ENCODE measurements at regions not wholly inside any gene's neighbourhood (a gene's known extent, or its start where the extent isn't known, plus 50 kb on each side); places are given as distances from the start of the nearest gene placed in this dataset.

- DNase-seq, result no peak
- Histone ChIP-seq H2AFZ (no peak overlapping the region), H3K27me3 (replicated peaks; ENCODE audit: insufficient read depth) (no peaks in the 10 kb centered on the region), H3F3A (ENCODE audit: insufficient read depth) (no peaks in the 10 kb centered on the region; the same call in 1 of the 2 replicates), H3K36me3 (ENCODE audit: low read depth) (no peaks in the 10 kb centered on the region), H3K9ac (no peak overlapping the region), H3K9me2 (ENCODE audit: insufficient read depth) (no peaks in the 10 kb centered on the region), H3K9me3 (ENCODE audit: low read depth) (no peaks in the 10 kb centered on the region), H3K4me3 (no peak overlapping the region), H4K20me1 (ENCODE audit: insufficient read depth) (no peaks in the 10 kb centered on the region), H3K4me2 (ENCODE audit: unreplicated experiment) (no peak overlapping the region), H3K79me2 (ENCODE audit: insufficient read depth) (no peaks in the 10 kb centered on the region), H3K27ac (no peak overlapping the region), H3K4me1 (ENCODE audit: insufficient read depth) (peaks cover 16% of the 10 kb centered on the region)
- in situ Hi-C loops (cut with MboI), result no loop called here
- 81 to 83% methylated on average over 4 of the region's 4 CpGs for WGBS, 2 experiments (ENCODE audit: low coverage in 1 of 2, low lambda C conversion rate in 2 of 2, missing lambda C conversion rate in 2 of 2)
- TF ChIP-seq EZH2 (IDR thresholded peaks at IDR 0.05; ENCODE audit: insufficient read depth, poor library complexity, severe bottlenecking) (no peak), EZH2phosphoT487 (IDR thresholded peaks at IDR 0.05; ENCODE audit: insufficient read depth, low read depth) (no peak)
These were observed 92.8 kb downstream of the TRIB2 start for GRCh38 chr2:12809526-12809925.

- H3K79me2 ChIP-seq (ENCODE audit: insufficient read depth), result no peaks in the 10 kb centered on the region
- in situ Hi-C loops (cut with MboI), result no loop called here
- H3K4me2 ChIP-seq (ENCODE audit: unreplicated experiment), result no peak overlapping the region
- H3K9ac ChIP-seq, result no peak overlapping the region
- no peaks in the 10 kb centered on the region for H3K27me3 ChIP-seq (replicated peaks; ENCODE audit: insufficient read depth)
- no peak for DNase-seq
- peaks cover 23% of the 10 kb centered on the region for H3K4me1 ChIP-seq (ENCODE audit: insufficient read depth)
- H2AFZ ChIP-seq, result no peak overlapping the region
- no peaks in the 10 kb centered on the region for H4K20me1 ChIP-seq (ENCODE audit: insufficient read depth)
- no peak for TF ChIP-seq EZH2 (IDR thresholded peaks at IDR 0.05; ENCODE audit: insufficient read depth, poor library complexity, severe bottlenecking)
- no peak for TF ChIP-seq EZH2phosphoT487 (IDR thresholded peaks at IDR 0.05; ENCODE audit: insufficient read depth, low read depth)
- H3K36me3 ChIP-seq (ENCODE audit: low read depth), result no peaks in the 10 kb centered on the region
- H3K4me3 ChIP-seq, result no peak overlapping the region
- H3K9me3 ChIP-seq (ENCODE audit: low read depth), result no peaks in the 10 kb centered on the region
- H3K27ac ChIP-seq, result no peak overlapping the region
- no peaks in the 10 kb centered on the region for H3K9me2 ChIP-seq (ENCODE audit: insufficient read depth)
- H3F3A ChIP-seq (ENCODE audit: insufficient read depth), result peaks cover 4% of the 10 kb centered on the region
These were observed 95.2 kb downstream of the TRIB2 start for GRCh38 chr2:12811916-12812315.

DNA sequence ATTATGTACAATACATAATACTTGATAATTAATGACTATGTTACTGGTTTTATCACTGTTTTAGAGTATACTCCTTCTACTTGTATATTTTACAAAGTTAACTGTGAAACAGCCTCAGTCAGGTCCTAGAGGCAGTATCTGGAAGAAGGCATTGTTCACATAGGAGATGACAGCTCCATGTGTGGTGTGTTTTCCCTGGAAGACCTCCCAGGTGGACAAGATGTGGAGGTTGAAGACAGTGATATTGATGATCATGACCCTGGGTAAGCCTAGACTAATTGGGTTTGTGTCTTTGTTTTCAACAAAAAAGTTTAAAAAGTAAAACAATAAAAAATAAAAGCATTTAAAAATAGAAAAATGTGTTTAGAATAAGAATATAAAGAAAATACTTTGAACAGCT lies 96.4 kb downstream of the TRIB2 start:
- Histone ChIP-seq H3K27me3 (replicated peaks; ENCODE audit: insufficient read depth) (no peaks in the 10 kb centered on the region), H3K9me3 (ENCODE audit: low read depth) (no peaks in the 10 kb centered on the region), H3K79me2 (ENCODE audit: insufficient read depth) (no peaks in the 10 kb centered on the region), H3F3A (ENCODE audit: insufficient read depth) (peaks cover 17% of the 10 kb centered on the region), H3K4me2 (ENCODE audit: unreplicated experiment) (no peak overlapping the region), H3K36me3 (ENCODE audit: low read depth) (no peaks in the 10 kb centered on the region), H3K4me3 (no peak overlapping the region), H2AFZ (no peak overlapping the region), H3K9ac (no peak overlapping the region), H3K9me2 (ENCODE audit: insufficient read depth) (no peaks in the 10 kb centered on the region), H3K27ac (no peak overlapping the region), H4K20me1 (ENCODE audit: insufficient read depth) (no peaks in the 10 kb centered on the region), H3K4me1 (ENCODE audit: insufficient read depth) (peaks cover 28% of the 10 kb centered on the region)
- no peak for DNase-seq
- TF ChIP-seq EZH2phosphoT487 (IDR thresholded peaks at IDR 0.05; ENCODE audit: insufficient read depth, low read depth) (no peak), EZH2 (IDR thresholded peaks at IDR 0.05; ENCODE audit: insufficient read depth, poor library complexity, severe bottlenecking) (no peak)
- in situ Hi-C loops (cut with MboI), result no loop called here

DNA sequence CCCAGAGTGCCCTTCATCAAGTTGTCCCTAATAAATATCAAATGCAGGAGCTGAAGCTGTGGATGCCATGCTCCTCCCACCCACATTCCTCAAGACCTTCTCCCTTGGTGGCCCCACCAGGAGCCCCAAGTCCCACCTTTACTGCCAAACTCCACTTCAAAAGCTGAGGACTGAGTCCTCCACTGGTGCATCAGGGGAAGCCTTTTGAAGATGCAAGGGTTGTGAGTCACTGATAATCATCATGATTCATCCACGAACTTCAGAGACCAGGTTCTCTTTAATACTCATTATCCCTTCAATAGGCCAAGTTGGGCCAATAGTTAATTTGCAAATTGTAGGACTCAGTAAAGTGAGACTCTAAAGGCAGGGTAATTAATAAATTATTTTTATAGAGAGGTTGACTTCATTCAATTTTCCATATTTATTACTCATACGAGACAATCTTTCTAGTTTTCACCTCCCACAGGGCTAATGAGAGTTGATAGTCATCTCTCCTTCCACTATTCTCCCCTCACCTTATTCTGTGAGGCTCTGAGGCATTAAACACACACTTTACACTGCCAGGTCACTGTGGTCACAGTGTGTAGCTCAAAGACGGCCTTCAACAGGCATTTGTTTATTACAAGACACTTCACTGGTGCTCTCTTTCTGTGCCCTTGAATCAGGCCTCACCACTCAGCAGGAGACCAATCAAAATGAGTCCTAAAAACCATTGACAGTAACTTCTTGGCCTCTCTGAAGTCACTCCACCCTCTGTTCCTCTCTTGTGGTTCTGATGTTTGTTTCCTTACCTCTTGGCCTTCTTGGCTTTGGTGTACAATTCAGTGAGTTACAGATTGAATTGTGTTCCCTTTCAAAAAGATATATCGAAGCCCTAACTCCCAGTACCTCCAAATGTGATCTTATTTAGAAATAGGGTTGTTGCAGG lies 99.9 kb downstream of the TRIB2 start:
- TF ChIP-seq EZH2 (IDR thresholded peaks at IDR 0.05; ENCODE audit: insufficient read depth, poor library complexity, severe bottlenecking) (no peak), EZH2phosphoT487 (IDR thresholded peaks at IDR 0.05; ENCODE audit: insufficient read depth, low read depth) (no peak)
- WGBS, 2 experiments (ENCODE audit: low coverage in 1 of 2, low lambda C conversion rate in 2 of 2, missing lambda C conversion rate in 2 of 2), result 64 to 66% methylated on average over 4 of the region's 4 CpGs
- no peak overlapping the region for H3K4me3 ChIP-seq
- peak overlapping the region; percentile 16 for H3K4me2 ChIP-seq (ENCODE audit: unreplicated experiment)
- no peaks in the 10 kb centered on the region for H3K36me3 ChIP-seq (ENCODE audit: low read depth)
- H2AFZ ChIP-seq, result no peak overlapping the region
- no peaks in the 10 kb centered on the region for H3K9me3 ChIP-seq (ENCODE audit: low read depth)
- H3F3A ChIP-seq (ENCODE audit: insufficient read depth), result peaks cover 48% of the 10 kb centered on the region
- no peaks in the 10 kb centered on the region for H3K9me2 ChIP-seq (ENCODE audit: insufficient read depth)
- no peaks in the 10 kb centered on the region for H3K27me3 ChIP-seq (replicated peaks; ENCODE audit: insufficient read depth)
- peak; percentile 75 for DNase-seq
- no peaks in the 10 kb centered on the region for H3K79me2 ChIP-seq (ENCODE audit: insufficient read depth)
- peaks cover 50% of the 10 kb centered on the region for H3K4me1 ChIP-seq (ENCODE audit: insufficient read depth)
- in situ Hi-C loops (cut with MboI), result no loop called here
- H3K9ac ChIP-seq, result no peak overlapping the region
- H4K20me1 ChIP-seq (ENCODE audit: insufficient read depth), result no peaks in the 10 kb centered on the region
- no peak overlapping the region for H3K27ac ChIP-seq

All from GM23248 (cell line).